ENCODE measurements at regions not wholly inside any gene's neighbourhood (a gene's known extent, or its start where the extent isn't known, plus 50 kb on each side); places are given as distances from the start of the nearest gene placed in this dataset.

DNA sequence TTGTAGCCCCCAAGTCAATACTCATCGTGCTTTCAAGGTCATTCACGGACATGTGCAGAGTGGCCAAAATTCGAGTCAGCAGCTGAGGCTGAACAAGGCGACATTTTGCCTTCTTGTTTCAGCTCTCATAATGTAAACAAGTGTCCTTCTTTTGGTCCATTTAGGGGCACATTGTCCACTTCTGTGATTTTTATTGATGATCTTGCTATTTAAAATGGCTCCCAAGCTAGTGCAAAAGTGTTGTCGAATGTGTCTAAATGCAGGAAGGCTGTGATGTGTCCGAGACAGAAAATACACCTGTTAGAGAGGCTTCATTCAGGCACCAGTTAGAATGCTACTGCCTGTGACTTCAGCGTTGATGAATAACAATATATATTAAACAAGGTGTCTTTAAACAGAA, 405.9 kb downstream of the IRS2 start:
- Histone ChIP-seq H3K9me3 (ENCODE audit: insufficient read depth, low read depth) (no peaks in the 10 kb centered on the region), H3K27me3 (ENCODE audit: insufficient read depth, low read depth) (no peaks in the 10 kb centered on the region), H3F3A (ENCODE audit: insufficient read depth, low read depth) (peaks cover 16% of the 10 kb centered on the region), H3K9me2 (ENCODE audit: insufficient read depth) (no peaks in the 10 kb centered on the region), H3K4me1 (replicated peaks; ENCODE audit: insufficient read depth) (peaks cover 26% of the 10 kb centered on the region), H3K79me2 (ENCODE audit: low read depth) (no peaks in the 10 kb centered on the region), H4K20me1 (ENCODE audit: insufficient read depth) (no peaks in the 10 kb centered on the region), H3K36me3 (ENCODE audit: low read depth) (no peaks in the 10 kb centered on the region), H2AFZ (no peak overlapping the region), H3K4me2 (no peak overlapping the region), H3K27ac (no peak overlapping the region), H3K4me3 (no peak overlapping the region)
- ChIA-PET CTCF (no interaction called here), POLR2A (ENCODE audit: unreplicated experiment) (no interaction called here)
- BruUV-seq (replicated peaks): no TSS peak
- TF ChIP-seq EZH2 (IDR thresholded peaks at IDR 0.05; ENCODE audit: low read depth): no peak
- TF ChIP-seq, protein P1, sequence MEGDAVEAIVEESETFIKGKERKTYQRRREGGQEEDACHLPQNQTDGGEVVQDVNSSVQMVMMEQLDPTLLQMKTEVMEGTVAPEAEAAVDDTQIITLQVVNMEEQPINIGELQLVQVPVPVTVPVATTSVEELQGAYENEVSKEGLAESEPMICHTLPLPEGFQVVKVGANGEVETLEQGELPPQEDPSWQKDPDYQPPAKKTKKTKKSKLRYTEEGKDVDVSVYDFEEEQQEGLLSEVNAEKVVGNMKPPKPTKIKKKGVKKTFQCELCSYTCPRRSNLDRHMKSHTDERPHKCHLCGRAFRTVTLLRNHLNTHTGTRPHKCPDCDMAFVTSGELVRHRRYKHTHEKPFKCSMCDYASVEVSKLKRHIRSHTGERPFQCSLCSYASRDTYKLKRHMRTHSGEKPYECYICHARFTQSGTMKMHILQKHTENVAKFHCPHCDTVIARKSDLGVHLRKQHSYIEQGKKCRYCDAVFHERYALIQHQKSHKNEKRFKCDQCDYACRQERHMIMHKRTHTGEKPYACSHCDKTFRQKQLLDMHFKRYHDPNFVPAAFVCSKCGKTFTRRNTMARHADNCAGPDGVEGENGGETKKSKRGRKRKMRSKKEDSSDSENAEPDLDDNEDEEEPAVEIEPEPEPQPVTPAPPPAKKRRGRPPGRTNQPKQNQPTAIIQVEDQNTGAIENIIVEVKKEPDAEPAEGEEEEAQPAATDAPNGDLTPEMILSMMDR (conservative IDR thresholded peaks at IDR 0.05): no peak
- DNase-seq: no peak
- intact Hi-C loops (cut with micrococcal nuclease; ENCODE audit: unreplicated experiment): loop anchor here (10.0 kb wide), 1 partner anchor 416 kb away; no protein-coding TSS in a partner anchor

DNA sequence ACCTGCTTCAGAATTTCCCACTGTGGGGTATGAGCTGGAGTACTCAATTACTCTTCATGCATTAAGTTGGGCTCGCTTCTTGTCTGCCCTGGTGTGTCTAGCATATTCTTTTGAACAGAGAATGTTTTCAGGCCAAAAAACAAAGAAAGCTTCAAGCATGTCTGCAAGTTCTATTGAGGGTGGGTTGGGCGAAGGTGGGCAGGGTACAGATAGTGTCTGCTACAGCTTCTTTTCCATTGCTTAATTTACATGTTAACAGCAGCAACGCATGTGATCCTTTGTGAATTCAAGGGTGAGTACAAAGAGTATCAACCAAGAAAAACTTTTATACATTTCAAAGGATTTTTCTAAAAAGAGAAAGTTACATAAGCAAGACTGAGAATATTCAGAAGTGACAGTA, 406.5 kb downstream of the IRS2 start:
- H3K36me3 ChIP-seq (ENCODE audit: low read depth): no peaks in the 10 kb centered on the region
- TF ChIP-seq, protein P1 (conservative IDR thresholded peaks at IDR 0.05): no peak
- no peak for TF ChIP-seq EZH2 (IDR thresholded peaks at IDR 0.05; ENCODE audit: low read depth)
- no peak for DNase-seq
- no peaks in the 10 kb centered on the region for H3K27me3 ChIP-seq (ENCODE audit: insufficient read depth, low read depth)
- H3K79me2 ChIP-seq (ENCODE audit: low read depth): no peaks in the 10 kb centered on the region
- ChIA-PET CTCF (interaction anchor here (0.6 kb wide), 1 partner anchor 784 kb away, joined by 4 read pairs; no protein-coding TSS in a partner anchor), POLR2A (ENCODE audit: unreplicated experiment) (interaction anchor here (0.7 kb wide), 1 partner anchor 11 kb away, joined by 4 read pairs; no protein-coding TSS in a partner anchor)
- peaks cover 13% of the 10 kb centered on the region for H3F3A ChIP-seq (ENCODE audit: insufficient read depth, low read depth)
- no peaks in the 10 kb centered on the region for H3K9me3 ChIP-seq (ENCODE audit: insufficient read depth, low read depth)
- H3K9me2 ChIP-seq (ENCODE audit: insufficient read depth): no peaks in the 10 kb centered on the region
- H3K4me3 ChIP-seq: no peak overlapping the region
- H3K27ac ChIP-seq: no peak overlapping the region
- H3K4me2 ChIP-seq: no peak overlapping the region
- H2AFZ ChIP-seq: no peak overlapping the region
- H3K4me1 ChIP-seq (replicated peaks; ENCODE audit: insufficient read depth): peaks cover 21% of the 10 kb centered on the region
- intact Hi-C loops (cut with micrococcal nuclease; ENCODE audit: unreplicated experiment): loop anchor here (10.0 kb wide), 1 partner anchor 415 kb away; no protein-coding TSS in a partner anchor
- BruUV-seq (replicated peaks): no TSS peak
- H4K20me1 ChIP-seq (ENCODE audit: insufficient read depth): no peaks in the 10 kb centered on the region

DNA sequence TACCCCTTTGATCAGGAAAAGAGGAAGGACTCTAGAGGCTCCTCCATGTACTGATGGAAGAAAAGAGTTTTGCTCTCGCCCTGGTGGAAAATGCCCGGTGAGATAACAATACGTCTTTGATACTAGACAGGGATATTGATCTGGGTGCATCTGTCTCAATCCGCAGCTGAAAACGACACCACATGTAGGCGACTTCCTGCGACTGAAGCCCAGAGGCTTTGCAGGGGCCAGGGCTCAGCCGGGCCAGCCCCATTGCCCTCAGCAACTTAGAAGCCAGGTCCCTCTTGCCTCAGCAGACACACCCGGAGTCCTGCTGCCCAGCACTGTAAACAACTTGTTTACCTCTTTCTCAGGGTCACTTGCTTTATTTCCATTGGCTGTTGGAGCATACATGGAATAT, 409.4 kb downstream of the IRS2 start:
- Histone ChIP-seq H3K4me2 (no peak overlapping the region), H3K27ac (no peak overlapping the region), H3K4me1 (replicated peaks; ENCODE audit: insufficient read depth) (peaks cover 6% of the 10 kb centered on the region; the same call in 1 of the 2 replicates), H2AFZ (no peak overlapping the region), H3K9me3 (ENCODE audit: insufficient read depth, low read depth) (no peaks in the 10 kb centered on the region; the same call in 1 of the 2 replicates), H3F3A (ENCODE audit: insufficient read depth, low read depth) (no peaks in the 10 kb centered on the region), H4K20me1 (ENCODE audit: insufficient read depth) (no peaks in the 10 kb centered on the region), H3K27me3 (ENCODE audit: insufficient read depth, low read depth) (no peaks in the 10 kb centered on the region), H3K36me3 (ENCODE audit: low read depth) (no peaks in the 10 kb centered on the region), H3K9me2 (ENCODE audit: insufficient read depth) (no peaks in the 10 kb centered on the region), H3K4me3 (no peak overlapping the region), H3K79me2 (ENCODE audit: low read depth) (no peaks in the 10 kb centered on the region)
- no peak for TF ChIP-seq EZH2 (IDR thresholded peaks at IDR 0.05; ENCODE audit: low read depth)
- TF ChIP-seq, protein P1 (conservative IDR thresholded peaks at IDR 0.05): no peak
- ChIA-PET POLR2A (ENCODE audit: unreplicated experiment) (no interaction called here), CTCF (no interaction called here)
- intact Hi-C loops (cut with micrococcal nuclease; ENCODE audit: unreplicated experiment): no loop called here
- BruUV-seq (replicated peaks): no TSS peak
- DNase-seq: no peak
